GM19468 (cell line): ENCODE measurements at regions not wholly inside any gene's neighbourhood (a gene's known extent, or its start where the extent isn't known, plus 50 kb on each side); places are given as distances from the start of the nearest gene placed in this dataset.
A peak's percentile ranks its signal among the peaks of the same experiment; 100 is the strongest.
"Not testable (repeated sequence)": the region's sequence is repeated elsewhere in the genome, so short reads cannot be mapped to it uniquely, and the experiment has no call there.

Experiments used
- ATAC-seq: cut with Tn5 transposase; IDR thresholded peaks from one replicate; pipeline ENCODE4 v1.9.1; 2021; ENCODE audit warnings: mild to moderate bottlenecking, moderate library complexity, moderate number of reproducible peaks; ENCODE audit not compliant: unreplicated experiment; ENCODE audit errors: extremely low read depth

DNA sequence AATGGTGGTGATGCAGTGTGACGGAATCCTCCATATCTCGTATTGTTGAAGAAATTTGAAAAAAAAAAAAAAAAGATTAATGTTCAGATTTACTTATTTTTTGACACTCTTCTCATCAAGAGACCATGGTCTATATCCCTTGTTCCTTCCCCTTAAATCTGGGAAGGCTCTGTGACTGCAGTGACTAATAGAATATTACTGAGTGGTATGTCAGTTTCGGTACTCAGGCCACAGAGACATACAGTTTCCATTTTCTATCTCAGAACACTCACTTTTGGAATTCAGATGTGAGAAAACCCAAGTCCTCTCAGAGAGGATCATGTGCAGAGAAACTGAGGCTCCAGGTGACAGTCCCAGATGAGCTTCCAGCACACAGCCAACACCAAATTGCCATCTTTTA, 1193.5 kb downstream of the DTWD2 start:
- ATAC-seq: no peak

DNA sequence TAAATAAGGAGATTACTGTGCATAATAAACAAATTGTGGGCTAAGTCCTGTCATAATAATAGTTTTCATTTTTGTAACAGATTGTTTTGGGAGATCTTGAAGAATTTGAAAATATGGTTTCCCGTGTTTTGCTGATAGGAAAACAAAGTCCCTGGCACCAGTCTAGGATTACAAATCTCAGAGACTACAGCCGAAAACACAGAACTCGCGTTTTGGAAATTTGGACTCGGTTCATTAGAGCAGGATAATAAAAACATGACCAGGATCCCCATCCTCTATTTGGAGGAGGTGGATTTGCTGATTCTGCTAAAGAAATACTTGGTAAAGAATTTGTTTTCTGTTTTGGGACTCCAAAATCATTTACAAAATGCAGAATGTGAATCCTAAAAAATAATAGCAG, 1194.4 kb downstream of the DTWD2 start:
- ATAC-seq: no peak

DNA sequence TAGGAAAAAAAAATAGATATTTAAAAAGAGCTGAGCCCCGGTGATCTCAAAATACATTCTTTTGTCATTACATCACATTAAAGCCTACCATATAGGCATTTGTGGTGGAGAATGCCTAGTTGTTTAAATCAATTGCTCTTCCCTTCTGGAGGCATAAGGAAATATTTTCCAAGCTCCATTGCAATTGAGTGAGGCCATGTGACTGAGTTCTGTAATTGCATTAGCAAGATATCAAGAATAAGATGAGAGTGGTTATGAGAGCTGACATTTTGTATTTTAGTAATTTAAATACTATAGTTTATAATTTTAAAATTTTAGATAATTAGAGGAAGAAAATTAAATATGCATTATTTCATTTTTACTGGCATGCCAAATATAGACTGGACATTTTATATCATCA, 1195.9 kb downstream of the DTWD2 start:
- ATAC-seq: no peak

DNA sequence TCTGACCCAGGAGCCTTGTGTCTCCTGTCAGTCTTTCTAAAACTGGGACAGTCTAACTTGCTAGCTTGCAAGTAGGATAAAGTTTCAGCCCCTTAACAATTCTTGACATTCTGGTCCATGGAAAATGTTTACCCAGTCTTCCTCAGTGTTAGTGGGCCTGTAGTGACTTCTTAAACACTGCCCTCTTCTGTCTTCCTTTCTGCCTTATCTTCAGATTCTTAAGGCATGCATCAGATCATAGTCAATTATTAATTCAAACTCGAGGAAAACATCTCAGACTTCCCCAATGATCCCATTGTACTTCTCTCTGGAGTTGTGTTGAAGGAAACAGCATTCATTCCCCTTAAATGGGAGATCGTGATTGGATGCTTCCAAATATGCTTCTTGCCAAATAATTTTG, 1199.8 kb downstream of the DTWD2 start:
- no peak for ATAC-seq

DNA sequence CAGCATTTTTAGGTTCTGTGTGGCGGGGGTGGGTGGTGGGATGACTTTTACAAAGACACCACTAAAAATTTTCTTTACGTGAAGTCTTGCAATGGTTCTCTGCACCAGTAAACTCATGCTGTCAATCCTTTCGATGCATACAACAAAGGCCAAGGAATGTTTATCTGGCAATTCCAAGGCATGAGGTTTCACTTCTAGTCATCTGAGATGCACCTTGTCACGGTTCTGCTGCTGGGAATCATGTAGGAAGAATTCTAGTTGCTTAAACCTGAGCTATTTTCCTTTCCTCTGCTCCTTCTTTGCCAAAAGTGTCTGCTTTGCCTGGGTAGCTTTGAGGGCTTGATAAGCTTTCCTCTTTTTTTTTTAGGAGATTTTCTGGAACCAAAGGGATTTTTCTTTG, 1204.5 kb upstream of the SEMA6A start:
- ATAC-seq: no peak

DNA sequence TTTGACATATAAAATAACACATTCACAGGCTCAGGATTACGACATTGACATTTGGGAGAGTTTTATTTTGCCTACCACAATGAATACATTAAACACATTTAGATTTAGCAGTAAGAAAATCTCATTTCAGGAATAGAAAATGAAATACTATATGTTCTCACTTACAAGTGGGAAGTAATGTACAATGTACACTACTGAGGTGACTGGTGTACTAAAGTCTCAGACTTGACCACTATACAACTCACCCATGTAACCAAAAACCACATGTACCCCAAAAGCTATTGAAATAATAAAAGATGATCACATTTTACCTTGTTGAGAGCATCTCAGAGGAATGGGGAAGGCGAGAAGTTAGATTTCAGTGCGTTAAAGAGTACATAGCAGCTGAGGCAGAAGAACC, 1202.4 kb upstream of the SEMA6A start:
- ATAC-seq: peak; percentile 31

DNA sequence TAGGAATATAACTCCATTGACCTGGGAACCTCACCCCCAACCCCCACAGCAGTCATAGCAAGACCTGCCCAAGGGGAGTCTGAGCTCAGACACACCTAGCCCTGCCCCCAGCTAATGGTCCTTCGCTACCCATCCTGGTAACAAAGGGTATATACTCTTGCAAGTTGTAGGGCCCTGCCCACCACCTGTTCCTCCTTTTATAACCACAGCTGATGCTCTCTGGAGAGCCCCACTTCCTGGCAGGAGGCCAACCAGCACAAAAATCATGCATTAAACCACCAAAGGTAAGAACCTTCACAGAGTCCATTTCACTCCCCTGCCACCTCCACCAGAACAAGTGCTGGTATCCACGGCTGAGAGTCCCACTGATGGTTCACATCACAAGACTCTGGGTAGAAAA, 1195.3 kb upstream of the SEMA6A start:
- ATAC-seq: no peak

DNA sequence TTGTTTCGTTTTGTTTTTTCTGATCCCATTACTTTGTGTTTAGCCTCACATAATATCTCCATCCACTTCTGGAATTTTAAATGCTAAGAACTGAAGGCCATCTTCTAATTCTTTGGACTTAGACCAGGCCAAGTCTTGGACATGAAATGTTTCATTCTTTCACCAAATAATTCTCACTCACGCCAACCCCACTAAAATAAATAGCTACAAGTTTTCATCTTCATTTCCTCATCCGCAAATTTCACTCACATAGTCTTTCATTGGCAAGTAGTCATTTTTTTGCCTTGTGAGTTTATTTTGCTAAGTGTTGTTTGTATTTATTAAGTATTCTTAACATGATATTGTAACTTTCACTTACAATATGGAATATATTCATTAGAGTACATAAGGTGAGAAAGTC, 1188.6 kb upstream of the SEMA6A start:
- no peak for ATAC-seq

DNA sequence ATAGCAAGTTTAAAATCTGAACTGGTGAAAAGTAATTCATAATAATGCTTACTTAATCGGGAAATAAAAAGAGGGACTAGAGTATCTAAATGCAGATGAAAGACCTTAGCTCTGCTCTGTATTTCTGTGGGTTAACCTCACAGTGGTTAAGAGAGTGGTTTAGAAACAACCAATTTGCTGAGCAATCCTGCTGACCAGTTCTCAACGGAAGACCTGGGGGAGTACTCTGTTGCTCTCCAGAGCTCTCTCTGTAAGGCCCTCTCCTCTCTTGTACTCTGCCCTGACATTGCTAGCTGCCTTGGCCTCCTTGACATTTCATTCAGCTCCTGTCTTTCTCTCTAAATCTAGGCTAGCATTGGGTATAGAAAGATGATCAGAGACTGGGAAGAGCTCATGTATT, 1186.6 kb upstream of the SEMA6A start:
- ATAC-seq: no peak

DNA sequence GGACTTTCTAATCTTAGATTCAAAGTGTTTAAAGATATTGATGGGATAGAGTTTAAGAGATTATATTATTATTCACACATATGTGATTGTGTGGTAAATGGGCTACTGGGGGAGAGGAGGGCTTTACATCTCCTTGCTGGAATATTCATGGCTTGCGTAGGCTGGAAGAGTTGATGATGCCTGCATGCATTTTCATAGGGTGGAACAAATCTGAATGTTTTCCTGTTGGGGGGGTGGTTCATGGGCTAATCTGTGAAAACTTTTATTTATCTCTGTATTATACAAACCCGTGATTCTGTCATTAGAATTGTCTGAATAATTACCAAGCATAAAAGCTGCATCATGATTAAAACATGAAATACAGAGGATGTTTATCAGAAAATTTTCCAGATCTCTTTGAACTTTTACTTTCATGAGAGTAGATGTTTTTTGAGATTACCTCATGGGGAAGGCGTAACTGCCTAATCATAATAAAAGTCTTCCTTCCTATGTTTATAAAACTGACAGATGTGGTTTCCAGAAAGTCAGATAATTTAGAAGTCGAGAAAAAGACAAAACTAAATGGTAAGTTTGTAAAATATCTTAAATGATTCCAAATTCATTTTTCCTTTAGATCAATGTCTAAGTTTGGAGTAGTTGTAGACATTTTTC, 1185.4 kb upstream of the SEMA6A start:
- no peak for ATAC-seq

DNA sequence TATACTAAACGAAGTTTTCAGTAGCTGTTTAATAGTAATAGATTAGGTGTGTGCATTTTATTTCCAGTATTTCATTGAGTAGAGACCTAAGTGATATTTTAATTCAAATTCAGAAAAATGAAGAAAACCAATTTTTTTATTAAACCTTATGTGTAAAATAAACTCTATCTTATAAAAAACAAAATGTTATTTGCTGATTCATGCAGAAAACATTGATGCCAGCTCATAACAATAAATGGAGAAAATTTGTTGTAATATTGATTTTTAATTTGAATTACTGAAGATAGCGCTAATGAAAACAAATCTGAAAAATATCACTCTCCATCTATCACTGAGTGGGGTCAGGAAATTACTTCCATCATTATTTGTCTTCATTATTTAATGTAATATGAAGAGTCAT, 1177.8 kb upstream of the SEMA6A start:
- ATAC-seq: no peak

DNA sequence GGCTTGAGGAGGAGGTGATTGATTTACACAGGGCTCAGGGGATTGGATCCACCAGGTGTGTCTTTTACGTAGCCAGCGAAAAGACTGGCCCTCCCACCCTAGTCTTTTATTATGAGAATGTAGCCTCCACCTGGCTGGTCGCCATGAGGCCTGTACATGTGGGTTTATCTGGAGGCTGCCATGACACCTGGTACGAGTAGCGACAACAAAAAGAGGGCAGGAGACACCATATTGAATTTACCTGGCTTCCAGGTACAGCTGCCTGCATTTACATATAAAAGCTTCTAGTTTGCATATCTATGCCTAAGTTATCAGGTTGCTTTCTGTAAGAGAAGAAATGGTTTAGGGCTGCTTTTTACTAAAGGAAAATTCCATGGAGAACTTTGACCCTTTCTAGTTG, 1173.7 kb upstream of the SEMA6A start:
- ATAC-seq: no peak

DNA sequence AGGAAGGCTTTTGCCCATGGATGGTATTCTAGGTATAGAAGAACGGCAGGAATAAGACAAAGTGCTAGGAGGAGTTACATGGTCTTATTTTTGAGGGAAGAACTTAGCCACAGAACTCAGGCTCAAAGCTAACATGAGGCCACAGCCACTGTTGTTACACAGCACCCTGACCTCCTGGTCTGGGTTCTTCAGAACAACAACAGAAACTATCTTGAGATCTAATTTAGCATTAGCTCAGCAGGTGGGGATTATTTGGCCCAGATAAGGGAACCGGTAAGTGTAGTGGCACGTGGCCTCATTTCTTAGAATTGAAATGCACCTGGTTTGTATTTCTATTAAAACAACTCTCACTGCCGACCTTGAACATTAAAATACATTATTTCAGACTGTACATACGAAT, 1168.7 kb upstream of the SEMA6A start:
- no peak for ATAC-seq

DNA sequence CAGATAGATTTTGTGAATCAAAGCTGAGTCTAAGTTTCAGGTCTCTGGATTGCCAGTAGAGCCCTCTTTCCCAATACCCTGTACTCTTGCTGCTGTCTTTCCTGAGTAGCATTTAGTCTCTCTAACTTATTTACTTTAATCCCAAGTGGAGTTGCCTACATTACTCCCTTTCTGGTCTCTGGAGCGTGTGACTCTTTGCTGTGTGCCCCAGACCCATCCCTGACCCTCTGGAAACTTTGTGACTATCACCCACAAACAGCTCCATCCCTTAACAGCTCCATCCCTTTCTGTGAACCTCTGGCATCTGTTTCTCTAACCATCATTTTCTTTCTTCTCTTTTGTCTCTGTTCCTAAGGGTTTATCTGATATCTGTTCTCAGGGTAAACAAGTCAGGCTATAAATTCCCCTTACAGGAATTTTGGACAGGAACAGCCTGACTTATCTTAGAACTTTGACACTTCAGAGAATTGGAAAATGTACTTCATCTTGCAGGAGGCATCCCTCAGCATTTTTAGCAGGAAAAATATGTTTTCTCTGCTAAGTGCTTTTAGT, 1167.1 kb upstream of the SEMA6A start:
- no peak for ATAC-seq

DNA sequence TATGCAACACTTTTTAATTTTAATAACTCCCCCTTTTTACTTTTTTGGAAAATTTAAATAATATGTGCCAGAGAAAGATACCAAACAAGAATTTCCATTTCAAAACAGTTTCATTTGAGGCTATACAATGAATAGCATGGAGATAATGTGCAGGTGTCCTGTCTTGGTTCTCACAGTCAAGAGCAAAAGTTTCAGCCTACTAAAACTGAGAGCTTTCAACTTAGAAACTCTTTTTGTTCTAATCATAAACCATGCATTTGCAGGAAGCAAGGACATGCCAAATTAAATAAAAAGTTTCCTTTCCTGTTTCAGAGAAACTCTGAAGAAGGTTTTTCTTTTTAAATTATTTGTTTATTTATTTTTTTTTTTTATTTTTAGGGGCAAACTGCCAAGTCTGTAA, 1165.6 kb upstream of the SEMA6A start:
- no peak for ATAC-seq

DNA sequence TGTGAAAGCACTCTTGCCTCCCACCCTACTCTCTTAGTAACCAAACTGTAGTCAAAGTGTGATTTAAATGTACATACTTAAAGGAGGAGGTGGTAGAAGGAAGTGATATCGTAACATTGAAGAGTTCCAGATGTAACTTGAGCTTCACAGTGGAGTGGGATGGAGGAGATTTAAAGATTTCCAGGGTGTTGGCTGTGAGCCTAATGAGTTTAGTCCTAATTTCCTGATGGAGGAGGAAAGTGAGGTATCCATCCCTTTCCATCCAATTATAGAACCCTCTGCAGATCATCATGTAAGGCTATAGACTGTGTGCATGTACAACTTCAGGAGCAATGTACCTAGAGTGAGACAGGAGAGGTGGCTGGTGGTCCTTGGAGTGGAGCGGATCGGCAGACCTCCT, 1163.9 kb upstream of the SEMA6A start:
- ATAC-seq: no peak

DNA sequence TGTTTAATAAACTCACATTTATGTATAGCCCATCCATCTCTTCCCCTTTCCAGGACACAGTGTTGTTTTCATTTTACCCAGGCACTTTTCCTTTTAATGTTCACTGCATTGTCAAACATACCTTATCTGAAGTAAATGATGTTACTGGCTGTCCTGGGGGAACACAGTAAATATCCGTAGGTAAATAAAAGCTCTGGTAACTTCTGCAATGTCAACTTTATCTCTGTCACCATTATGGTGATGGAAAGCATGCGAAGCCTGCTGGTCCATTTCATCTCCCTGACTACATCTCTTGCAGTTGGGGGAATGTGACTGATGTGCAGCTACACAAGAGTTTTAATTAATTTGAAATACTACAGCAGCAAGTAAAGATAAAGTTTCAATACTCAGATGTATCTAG, 1162.1 kb upstream of the SEMA6A start:
- ATAC-seq: no peak

DNA sequence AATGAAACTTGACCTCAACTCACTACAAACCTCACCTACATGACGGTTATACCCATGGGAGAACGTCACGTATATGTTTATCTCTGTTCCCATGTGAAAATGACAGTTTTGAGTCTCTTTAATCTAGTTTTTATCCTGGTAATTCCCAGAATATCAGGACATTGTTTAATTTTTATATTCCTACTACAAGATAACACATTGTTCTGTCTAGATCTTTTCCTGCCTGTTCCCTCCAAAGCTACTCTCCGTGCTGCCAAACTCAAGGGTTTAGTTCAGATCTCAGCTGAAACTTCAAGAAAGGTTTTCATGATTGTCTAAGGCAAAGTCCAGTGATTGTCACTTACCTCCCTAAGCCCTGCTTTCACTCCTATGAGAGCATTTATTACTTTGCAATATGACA, 1159.4 kb upstream of the SEMA6A start:
- ATAC-seq: no peak

DNA sequence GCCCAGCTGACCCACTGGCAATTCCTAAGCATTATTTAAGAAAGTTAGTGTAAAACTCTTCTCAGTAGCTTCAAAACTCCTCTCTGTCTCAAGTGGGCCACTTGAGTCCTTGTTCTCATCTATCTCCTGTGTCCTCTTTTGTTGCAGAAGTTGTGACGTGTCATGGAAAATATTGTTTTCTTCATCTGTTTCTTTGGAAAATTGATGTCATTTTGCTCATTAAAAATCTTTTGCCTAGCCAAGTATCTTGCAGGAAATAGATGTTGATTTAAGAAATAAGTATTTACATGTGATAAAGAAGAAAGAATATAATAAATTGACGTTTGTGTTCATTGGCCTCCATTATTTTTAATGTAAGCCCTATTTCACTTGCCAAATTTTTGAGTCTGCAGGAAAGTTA, 1158.4 kb upstream of the SEMA6A start:
- no peak for ATAC-seq

DNA sequence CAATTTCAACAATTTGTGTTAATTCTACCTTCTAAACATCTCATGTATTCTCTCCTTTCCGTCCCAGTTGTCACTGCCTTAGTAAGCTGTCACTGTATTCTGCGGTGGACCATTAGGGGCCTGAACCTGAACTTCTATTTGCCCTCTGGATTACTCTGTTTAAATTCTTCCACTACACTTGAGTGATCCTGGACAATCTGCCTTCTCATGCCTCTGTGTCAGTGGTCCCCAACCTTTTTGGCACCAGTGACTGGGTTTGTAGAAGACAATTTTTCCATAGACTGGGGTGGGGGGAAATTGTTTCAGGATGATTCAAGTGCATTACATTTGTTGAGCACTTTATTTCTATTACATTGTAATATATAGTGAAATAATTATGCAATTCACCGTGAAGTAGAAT, 1157.6 kb upstream of the SEMA6A start:
- no peak for ATAC-seq

DNA sequence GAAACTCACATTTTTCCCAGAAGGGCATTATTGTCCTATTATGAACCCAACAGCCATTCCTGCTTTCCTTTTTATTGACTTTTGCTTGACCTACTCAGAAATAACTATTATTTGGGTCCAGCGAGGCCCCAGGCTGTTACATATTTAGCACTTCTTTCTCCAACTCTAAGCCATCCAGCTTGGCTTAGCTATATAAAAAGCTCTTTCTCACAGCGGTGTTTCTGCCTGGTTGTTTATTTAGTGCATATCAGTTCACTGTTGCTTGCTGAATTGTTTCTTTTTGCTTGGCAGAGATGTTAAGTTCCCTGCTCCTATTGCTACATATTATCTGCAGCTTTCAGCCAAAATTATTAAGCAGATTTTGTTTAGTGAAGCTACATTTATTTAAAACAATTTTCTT, 1156.8 kb upstream of the SEMA6A start:
- ATAC-seq: no peak

DNA sequence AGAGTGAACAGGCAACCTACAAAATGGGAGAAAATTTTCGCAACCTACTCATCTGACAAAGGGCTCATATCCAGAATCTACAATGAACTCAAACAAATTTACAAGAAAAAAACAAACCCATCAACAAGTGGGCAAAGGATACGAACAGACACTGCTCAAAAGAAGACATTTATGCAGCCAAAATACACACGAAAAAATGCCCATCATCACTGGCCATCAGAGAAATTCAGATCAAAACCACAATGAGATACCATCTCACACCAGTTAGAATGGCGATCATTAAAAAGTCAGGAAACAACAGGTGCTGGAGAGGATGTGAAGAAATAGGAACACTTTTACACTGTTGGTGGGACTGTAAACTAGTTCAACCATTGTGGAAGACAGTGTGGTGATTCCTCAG, 1146.2 kb upstream of the SEMA6A start:
- not testable (repeated sequence) for ATAC-seq

DNA sequence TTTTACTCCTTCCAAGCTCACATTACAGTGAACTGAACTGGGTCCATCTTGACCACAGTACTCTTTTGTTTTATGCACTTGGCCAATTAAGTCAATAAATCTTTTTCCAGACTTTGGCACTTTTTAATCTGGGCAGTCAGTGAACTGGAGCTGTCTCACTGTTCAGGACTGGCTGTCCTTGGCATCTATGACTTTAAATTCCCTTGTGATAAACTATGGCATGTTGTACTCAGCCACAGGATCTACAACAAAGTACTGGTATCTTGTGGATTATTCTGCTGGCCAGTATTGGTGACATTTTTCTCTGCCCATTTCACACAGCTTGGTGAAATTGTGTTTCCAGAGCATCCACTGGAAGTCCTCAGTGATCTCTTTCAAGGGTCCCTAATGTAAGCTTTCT, 1144.8 kb upstream of the SEMA6A start:
- ATAC-seq: no peak
